K562 (cell line): ENCODE measurements at regions not wholly inside any gene's neighbourhood (a gene's known extent, or its start where the extent isn't known, plus 50 kb on each side); places are given as distances from the start of the nearest gene placed in this dataset.

Source experiments
- ATAC-seq: fragments of 200-7000 bp; cut with Tn5 transposase; 3 replicates; pipeline ENCODE4 v1.9.1; 2020; ENCODE audit warnings: moderate library complexity
- BruUV-seq: library from RNA; stranded (reverse); fragments of 400-500 nt; replicated peaks from 2 replicates; lab custom pipeline; 2021; lab: Mats Ljungman, UMichigan
- CTCF ChIA-PET: fragments of 300-600 bp; formaldehyde crosslinking; extraction: SDS; loops from one replicate; lab custom pipeline; 2021; ENCODE audit warnings: low intra/inter-chr PET ratio; lab: Yijun Ruan, JAX
- POLR2A ChIA-PET: fragments of 300-600, 350-650 bp; sonication (Branson Sonifier 250); formaldehyde crosslinking; extraction: SDS; loops from one replicate; lab custom pipeline; 2021; ENCODE audit warnings: antibody characterized with exemption, inconsistent platforms; lab: Yijun Ruan, JAX
- DNase-seq, 4 experiments: peaks; one replicate each; pipeline versions ENCODE4 v3.0.0 to v3.0.0-alpha.2; 2011 to 2018; ENCODE audit warnings: low spot score in 3 of 4, mixed read lengths in 3 of 4; ENCODE audit errors: extremely low read depth in 1 of 4
- FAIRE-seq: peaks from 2 replicates; lab custom pipeline; 2011; peaks lifted over from hg19 to GRCh38; lab: Jason Lieb, UNC
- H2AFZ ChIP-seq: 2 replicates; pipeline ENCODE4 v1.6.0; 2011; ENCODE audit warnings: low read depth, low read length, control low read depth, inconsistent platforms
- H3K27ac ChIP-seq: fragments of 200-600 bp; 3 replicates; pipeline ENCODE4 v1.8.0; 2011; ENCODE audit warnings: low read depth, mild to moderate bottlenecking, control low read depth, inconsistent platforms, low read length, moderate library complexity, mixed read lengths; ENCODE audit errors: extremely low read depth
- H3K27me3 ChIP-seq, 2 experiments: fragments of 300-600 bp in 1 of 2; 2 replicates in 1 of 2; 3 replicates in 1 of 2; pipeline versions ENCODE4 v1.6.0 to v1.8.0; 2011; ENCODE audit warnings: inconsistent platforms in 2 of 2, low read length in 2 of 2, mild to moderate bottlenecking in 1 of 2, mixed read lengths in 1 of 2, moderate library complexity in 1 of 2; ENCODE audit not compliant: control insufficient read depth in 2 of 2, insufficient read depth in 2 of 2
- H3K36me3 ChIP-seq: fragments of 300-600 bp; 3 replicates; pipeline ENCODE4 v1.8.0; 2011; ENCODE audit warnings: mild to moderate bottlenecking, low read length, inconsistent platforms; ENCODE audit not compliant: control insufficient read depth, insufficient read depth
- H3K4me1 ChIP-seq, 2 experiments: fragments of 200-600 bp in 1 of 2; replicated peaks in 1 of 2; 2 replicates in 1 of 2; 3 replicates in 1 of 2; pipeline versions ENCODE4 v1.5.1 to v1.8.0; 2011; ENCODE audit warnings: inconsistent platforms in 2 of 2, low read length in 2 of 2, mild to moderate bottlenecking in 1 of 2, mixed read lengths in 1 of 2, moderate library complexity in 1 of 2; ENCODE audit not compliant: control insufficient read depth in 2 of 2, insufficient read depth in 2 of 2
- H3K4me2 ChIP-seq: 2 replicates; pipeline ENCODE4 v1.6.1; 2011; ENCODE audit warnings: low read length, control low read depth, inconsistent platforms, mixed read lengths; ENCODE audit not compliant: insufficient read depth
- H3K4me3 ChIP-seq: fragments of 200-600 bp; sonication (generic), shearing (Covaris generic); 2 replicates; pipeline ENCODE4 v1.5.1; 2016; ENCODE audit warnings: control low read depth, inconsistent platforms
- H3K79me2 ChIP-seq: fragments of 200-600 bp; 3 replicates; pipeline ENCODE4 v1.8.0; 2011; ENCODE audit warnings: low read length, inconsistent platforms; ENCODE audit not compliant: control insufficient read depth, insufficient read depth
- H3K9ac ChIP-seq, 2 experiments: 2 replicates each; pipeline versions ENCODE4 v1.6.0 to v1.6.1; 2011; ENCODE audit warnings: low read depth in 2 of 2, low read length in 2 of 2, control low read depth in 1 of 2, inconsistent platforms in 1 of 2, mild to moderate bottlenecking in 1 of 2, mixed read lengths in 1 of 2; ENCODE audit not compliant: insufficient read depth in 1 of 2
- H3K9me1 ChIP-seq: one replicate; pipeline ENCODE4 v1.6.0; 2011; ENCODE audit warnings: inconsistent platforms, mild to moderate bottlenecking, low read length, moderate library complexity; ENCODE audit not compliant: control insufficient read depth, insufficient read depth
- H3K9me3 ChIP-seq: replicated peaks from 2 replicates; pipeline ENCODE4 v1.5.1; 2011; ENCODE audit warnings: low read depth, low read length, inconsistent platforms; ENCODE audit not compliant: control insufficient read depth, insufficient read depth
- H4K20me1 ChIP-seq: replicated peaks from 2 replicates; pipeline ENCODE4 v1.6.1; 2011; ENCODE audit warnings: low read length, inconsistent platforms, mixed read lengths; ENCODE audit not compliant: control insufficient read depth, insufficient read depth
- GABPA ChIP-seq: fragments of 200-800 bp; sonication (Bioruptor generic); conservative IDR thresholded peaks from 2 replicates; pipeline ENCODE4 v1.6.1; 2016; ENCODE audit warnings: low read depth, missing genetic modification characterization, missing compliant biosample characterization
- KLF10 ChIP-seq: fragments of 250-450 bp; sonication (Bioruptor Pico); IDR thresholded peaks from 2 replicates; pipeline ENCODE4 v1.6.1; 2021; ENCODE audit warnings: matching md5 sums
- TAF1 ChIP-seq: IDR thresholded peaks from 2 replicates; pipeline ENCODE4 v1.6.1; 2011; ENCODE audit warnings: mild to moderate bottlenecking, low read length, moderate library complexity; ENCODE audit not compliant: insufficient read depth, control insufficient read depth, severe bottlenecking; ENCODE audit errors: extremely low read depth
- VEZF1 ChIP-seq: fragments of 200-800 bp; sonication (Bioruptor generic); IDR thresholded peaks from 2 replicates; pipeline ENCODE4 v1.6.1; 2017; ENCODE audit warnings: missing genetic modification characterization, missing compliant biosample characterization
- ZNF311 ChIP-seq: fragments of 250-450 bp; sonication (Bioruptor Pico); IDR thresholded peaks from 2 replicates; pipeline ENCODE4 v1.4.0; 2020; ENCODE audit warnings: mild to moderate bottlenecking, moderate library complexity
- WGBS: fragments of 100-300 bp; shearing (Covaris generic); methylation state at CpG from one replicate; pipeline ENCODE4 v1.1.6; 2016; ENCODE audit warnings: low coverage, mixed read lengths; ENCODE audit not compliant: insufficient coverage; ENCODE audit errors: missing lambda C conversion rate; 5-methylcytosine and 5-hydroxymethylcytosine counted together
- in situ Hi-C: fragments of 300-500 bp; cut with MboI; formaldehyde crosslinking; loops from 4 replicates; pipeline ENCODE4 v1.15.0; 2018; ENCODE audit warnings: inconsistent platforms, mixed read lengths
- intact Hi-C: fragments of 100-400 bp; cut with micrococcal nuclease; formaldehyde crosslinking; loops from 2 replicates; pipeline ENCODE4 v1.14.2; 2022

GRCh38 chr19:34033880-34034279, 138.4 kb upstream of the LSM14A start:
- Histone ChIP-seq H3K9me3 (no peaks in the 10 kb centered on the region), H3K27me3 (peaks cover 12 to 22% of the 10 kb centered on the region in 2 experiments), H3K36me3 (no peaks in the 10 kb centered on the region), H3K9ac (no peak overlapping the region), H2AFZ (no peak overlapping the region), H3K4me3 (no peak overlapping the region), H4K20me1 (no peaks in the 10 kb centered on the region), H3K9me1 (no peaks in the 10 kb centered on the region), H3K4me2 (no peak overlapping the region), H3K79me2 (no peaks in the 10 kb centered on the region), H3K4me1 (no peaks in the 10 kb centered on the region; a peak in 1 of 5 replicates), H3K27ac (no peak overlapping the region)
- TF ChIP-seq VEZF1 = no peak
- no peak for ATAC-seq
- no TSS peak for BruUV-seq
- in situ Hi-C loops (no loop called here), intact Hi-C loops (no loop called here)
- ChIA-PET CTCF (no interaction called here), POLR2A (no interaction called here)
- FAIRE-seq = no peak
- 0% methylated on average over 3 of the region's 3 CpGs for WGBS
- DNase-seq = no peak

GRCh38 chr19:34034318-34034846, 137.9 kb upstream of the LSM14A start:
- H4K20me1 ChIP-seq = no peaks in the 10 kb centered on the region
- no peak overlapping the region for H2AFZ ChIP-seq
- no peak overlapping the region for H3K4me3 ChIP-seq
- H3K9ac ChIP-seq = no peak overlapping the region
- in situ Hi-C loops (no loop called here), intact Hi-C loops (no loop called here)
- no TSS peak for BruUV-seq
- ChIA-PET POLR2A (no interaction called here), CTCF (no interaction called here)
- FAIRE-seq (no peak), ATAC-seq (no peak), DNase-seq (no peak)
- TF ChIP-seq GABPA = no peak
- TF ChIP-seq ZNF311 (CRISPR knock-in tag) = no peak
- no peak for TF ChIP-seq TAF1
- TF ChIP-seq KLF10 = no peak
- H3K9me3 ChIP-seq = no peaks in the 10 kb centered on the region
- WGBS = 0% methylated on average over 2 of the region's 2 CpGs
- peaks cover 12 to 22% of the 10 kb centered on the region in 2 experiments; a peak in 4 of 5 replicates for H3K27me3 ChIP-seq
- no peaks in the 10 kb centered on the region for H3K36me3 ChIP-seq
- H3K4me1 ChIP-seq = no peaks in the 10 kb centered on the region; a peak in 1 of 5 replicates
- H3K27ac ChIP-seq = no peak overlapping the region
- no peaks in the 10 kb centered on the region for H3K9me1 ChIP-seq
- no peaks in the 10 kb centered on the region for H3K79me2 ChIP-seq
- H3K4me2 ChIP-seq = no peak overlapping the region
